Adrenal gland (tissue), 9 donors: ENCODE measurements at regions not wholly inside any gene's neighbourhood (a gene's known extent, or its start where the extent isn't known, plus 50 kb on each side); places are given as distances from the start of the nearest gene placed in this dataset.
A peak's percentile ranks its signal among the peaks of the same experiment; 100 is the strongest.

Experiments
- DNase-seq, 7 donors: peaks; one replicate each; pipeline ENCODE4 v3.0.0-alpha.2; 2019 to 2020
- H3K27ac ChIP-seq, 5 donors: fragments of 200-600 bp; sonication (generic) in 4 of 5; 1 replicate in 3 of 5; 2 replicates in 2 of 5; pipeline versions ENCODE4 v1.5.1 to v1.8.0; 2016 to 2020; ENCODE audit warnings: mild to moderate bottlenecking in 1 of 5
- H3K27me3 ChIP-seq: fragments of 200-600 bp; 2 replicates; pipeline ENCODE4 v1.8.0; 2021
- H3K36me3 ChIP-seq, 2 donors: fragments of 200-600 bp; replicated peaks in 1 of 2; 1 replicate in 1 of 2; 2 replicates in 1 of 2; pipeline versions ENCODE4 v1.5.1 to v1.8.0; 2018 to 2022
- H3K4me1 ChIP-seq, 2 donors: fragments of 200-600 bp; replicated peaks in 1 of 2; 1 replicate in 1 of 2; 2 replicates in 1 of 2; pipeline versions ENCODE4 v1.5.1 to v1.8.0; 2018 to 2021
- H3K4me3 ChIP-seq, 4 donors: fragments of 200-600 bp; sonication (generic) in 3 of 4; one replicate each; pipeline ENCODE4 v1.5.1; 2016 to 2018
- H3K9me3 ChIP-seq, 3 donors: fragments of 200-600 bp; sonication (generic) in 1 of 3; replicated peaks in 1 of 3; 1 replicate in 2 of 3; 2 replicates in 1 of 3; pipeline versions ENCODE4 v1.5.1 to v1.8.0; 2016 to 2021
- POLR2A ChIP-seq, 2 donors: fragments of 450-650 bp; IDR thresholded peaks; one replicate each; pipeline ENCODE4 v1.6.1; 2017; ENCODE audit warnings: antibody characterized with exemption in 2 of 2, mild to moderate bottlenecking in 2 of 2, moderate library complexity in 1 of 2
- WGBS, 4 donors: extraction: QIAGEN DNeasy Blood & Tissue Kit in 2 of 4; methylation state at CpG; one replicate each; pipeline versions ENCODE4 v1.1.5 to v1.1.7; 2013 to 2017; 5-methylcytosine and 5-hydroxymethylcytosine counted together
- intact Hi-C, 2 donors: fragments of 100-400 bp; cut with DNase I; formaldehyde crosslinking; loops; one replicate each; pipeline versions ENCODE4 v1.14.1 to v1.15.0; 2022 to 2023
- TF ChIP-seq, protein P1 (sequence below), 6 experiments: fragments of 450-650 bp in 4 of 6; fragments of 200-600 bp in 2 of 6; sonication (generic) in 1 of 6; IDR thresholded peaks; 1 replicate in 5 of 6; 2 replicates in 1 of 6; pipeline versions ENCODE4 v1.5.1 to v1.8.0; 2016 to 2021; ENCODE audit warnings: antibody characterized with exemption in 6 of 6, mild to moderate bottlenecking in 2 of 6, moderate library complexity in 1 of 6
- donor health status: healthy with polysubstance abuse.
- donor health status: Bipolar disorder and iron deficiency.
- donor health status: DM: yes; HTN: yes; CAD: no.
- donor health status: DM: no; HTN: no; CAD: no.
- donor health status: DM: no; HTN: no; CAD: no.

- 56 to 67% (median 60%) methylated on average over 8 to 10 of the region's 10 CpGs for WGBS, 4 donors
- DNase-seq, result peak in 6 of 7 donors; percentile 37 to 69 (median 46)
Measured at GRCh38 chr12:18805516-18806248, 67.8 kb downstream of the CAPZA3 start.

GRCh38 chr12:18807714-18808113 is 69.8 kb downstream of the CAPZA3 start:
- intact Hi-C loops, result no loop called here
- WGBS, 4 donors, result 92 to 95% (median 93%) methylated on average over 3 of the region's 3 CpGs
- no peak for TF ChIP-seq POLR2A (IDR thresholded peaks at IDR 0.05)
- TF ChIP-seq, protein P1, sequence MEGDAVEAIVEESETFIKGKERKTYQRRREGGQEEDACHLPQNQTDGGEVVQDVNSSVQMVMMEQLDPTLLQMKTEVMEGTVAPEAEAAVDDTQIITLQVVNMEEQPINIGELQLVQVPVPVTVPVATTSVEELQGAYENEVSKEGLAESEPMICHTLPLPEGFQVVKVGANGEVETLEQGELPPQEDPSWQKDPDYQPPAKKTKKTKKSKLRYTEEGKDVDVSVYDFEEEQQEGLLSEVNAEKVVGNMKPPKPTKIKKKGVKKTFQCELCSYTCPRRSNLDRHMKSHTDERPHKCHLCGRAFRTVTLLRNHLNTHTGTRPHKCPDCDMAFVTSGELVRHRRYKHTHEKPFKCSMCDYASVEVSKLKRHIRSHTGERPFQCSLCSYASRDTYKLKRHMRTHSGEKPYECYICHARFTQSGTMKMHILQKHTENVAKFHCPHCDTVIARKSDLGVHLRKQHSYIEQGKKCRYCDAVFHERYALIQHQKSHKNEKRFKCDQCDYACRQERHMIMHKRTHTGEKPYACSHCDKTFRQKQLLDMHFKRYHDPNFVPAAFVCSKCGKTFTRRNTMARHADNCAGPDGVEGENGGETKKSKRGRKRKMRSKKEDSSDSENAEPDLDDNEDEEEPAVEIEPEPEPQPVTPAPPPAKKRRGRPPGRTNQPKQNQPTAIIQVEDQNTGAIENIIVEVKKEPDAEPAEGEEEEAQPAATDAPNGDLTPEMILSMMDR (IDR thresholded peaks at IDR 0.05), result no peak
- H3K9me3 ChIP-seq, result no peaks in the 10 kb centered on the region
- H3K36me3 ChIP-seq, result no peaks in the 10 kb centered on the region
- H3K4me1 ChIP-seq, result peaks cover 3 to 13% of the 10 kb centered on the region in 2 donors
- no peak overlapping the region for H3K4me3 ChIP-seq
- no peak overlapping the region for H3K27ac ChIP-seq
- H3K27me3 ChIP-seq, result no peaks in the 10 kb centered on the region
- DNase-seq, result no peak

More at GRCh38 chr12:18805516-18806248, 67.8 kb downstream of the CAPZA3 start:
- no peak for TF ChIP-seq POLR2A (IDR thresholded peaks at IDR 0.05)
- TF ChIP-seq, protein P1 (IDR thresholded peaks at IDR 0.05), result no peak
- Histone ChIP-seq H3K9me3 (no peaks in the 10 kb centered on the region), H3K4me1 (peaks cover 3 to 13% of the 10 kb centered on the region in 2 donors), H3K36me3 (no peaks in the 10 kb centered on the region), H3K27ac (no peak overlapping the region), H3K27me3 (no peaks in the 10 kb centered on the region), H3K4me3 (no peak overlapping the region)
- intact Hi-C loops, result no loop called here

DNA sequence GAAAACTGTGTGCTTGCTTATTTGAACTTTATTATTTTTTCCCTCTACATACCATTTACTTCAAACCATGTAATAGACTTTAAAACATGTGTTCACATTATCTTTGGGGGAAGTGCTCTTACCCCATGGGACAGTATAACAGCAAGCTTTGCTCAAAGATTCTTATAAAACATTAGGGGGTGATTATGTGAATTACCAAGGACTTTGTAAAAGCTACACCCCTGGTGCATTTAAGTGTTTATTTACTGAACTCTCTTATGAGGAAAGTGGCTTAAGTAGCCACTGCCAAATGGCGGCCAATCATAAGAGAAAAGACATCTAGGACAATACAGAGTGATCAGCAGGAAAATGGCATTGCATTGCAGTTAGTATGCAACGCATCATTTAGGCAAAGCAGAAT is 70.3 kb downstream of the CAPZA3 start:
- H3K27ac ChIP-seq, result no peak overlapping the region
- TF ChIP-seq, protein P1 (IDR thresholded peaks at IDR 0.05), result no peak
- no peak for TF ChIP-seq POLR2A (IDR thresholded peaks at IDR 0.05)
- no peaks in the 10 kb centered on the region for H3K36me3 ChIP-seq
- no peaks in the 10 kb centered on the region for H3K27me3 ChIP-seq
- DNase-seq, result no peak
- H3K4me1 ChIP-seq, result peaks cover 3 to 13% of the 10 kb centered on the region in 2 donors
- H3K9me3 ChIP-seq, result no peaks in the 10 kb centered on the region
- WGBS, 4 donors, result 69 to 95% (median 93%) methylated on average over 2 of the region's 2 CpGs
- intact Hi-C loops, result no loop called here
- H3K4me3 ChIP-seq, result no peak overlapping the region

DNA sequence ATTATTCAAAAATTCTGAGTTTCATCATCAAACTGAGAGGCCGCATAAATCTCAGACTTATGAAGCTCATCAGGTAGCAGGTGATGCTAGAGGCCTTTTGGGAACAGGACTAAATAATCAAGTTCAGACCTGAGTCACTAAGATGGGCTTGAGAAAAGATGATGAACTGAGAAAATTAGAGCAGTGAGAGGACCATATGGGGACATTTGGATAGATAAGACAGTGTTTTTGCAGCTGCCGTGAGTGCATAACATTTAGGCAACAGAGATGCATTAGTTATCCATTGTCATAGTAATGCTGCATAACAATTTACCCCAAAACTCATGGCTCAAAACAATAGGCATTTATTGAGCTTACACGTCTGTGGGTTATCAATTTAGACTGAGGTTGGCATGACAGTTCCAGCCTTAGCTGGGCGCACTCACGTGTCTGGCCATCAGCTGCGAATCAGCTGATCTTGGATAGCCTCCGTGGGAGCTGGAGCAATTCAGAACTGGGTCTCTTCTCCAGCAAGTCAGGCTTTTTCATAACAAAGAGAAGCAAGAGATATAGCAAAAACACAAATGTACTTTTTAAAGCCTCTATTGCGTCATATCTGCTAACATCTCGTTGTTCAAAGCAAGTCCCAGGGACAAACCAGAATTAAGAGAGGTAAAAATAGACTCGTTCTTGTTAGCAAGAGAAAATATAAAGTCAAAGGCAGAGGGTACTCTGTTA is 72.8 kb downstream of the CAPZA3 start:
- intact Hi-C loops, result no loop called here
- Histone ChIP-seq H3K36me3 (no peaks in the 10 kb centered on the region), H3K9me3 (no peaks in the 10 kb centered on the region), H3K4me1 (peaks cover 3 to 8% of the 10 kb centered on the region in 2 donors), H3K27ac (no peak overlapping the region), H3K4me3 (no peak overlapping the region), H3K27me3 (no peaks in the 10 kb centered on the region)
- no peak for DNase-seq
- 67 to 71% (median 69%) methylated on average over 10 of the region's 10 CpGs for WGBS, 4 donors
- no peak for TF ChIP-seq POLR2A (IDR thresholded peaks at IDR 0.05)
- TF ChIP-seq, protein P1 (IDR thresholded peaks at IDR 0.05), result no peak
